GM23338 (cell line): ENCODE measurements at regions not wholly inside any gene's neighbourhood (a gene's known extent, or its start where the extent isn't known, plus 50 kb on each side); places are given as distances from the start of the nearest gene placed in this dataset.

Source experiments
- ATAC-seq: fragments of 200-7000 bp; cut with Tn5 transposase; 3 replicates; pipeline ENCODE4 v1.9.1; 2020
- DNase-seq: peaks from one replicate; pipeline ENCODE4 v3.0.0-alpha.2; 2015; ENCODE audit warnings: low spot score
- H2AFZ ChIP-seq: fragments of 200-600 bp; sonication (generic); 2 replicates; pipeline ENCODE4 v1.8.0; 2016; ENCODE audit warnings: antibody characterized with exemption, mild to moderate bottlenecking, moderate library complexity
- H3F3A ChIP-seq: fragments of 200-600 bp; sonication (generic); replicated peaks from 2 replicates; pipeline ENCODE4 v1.8.0; 2017; ENCODE audit warnings: antibody characterized with exemption, mixed run types, low read depth
- H3K27ac ChIP-seq: fragments of 200-600 bp; sonication (generic); 2 replicates; pipeline ENCODE4 v1.6.1; 2016; ENCODE audit warnings: low read depth
- H3K27me3 ChIP-seq: fragments of 200-600 bp; sonication (generic); 2 replicates; pipeline ENCODE4 v1.8.0; 2016; ENCODE audit warnings: mild to moderate bottlenecking, mixed run types, moderate library complexity; ENCODE audit not compliant: insufficient read depth
- H3K36me3 ChIP-seq: fragments of 200-600 bp; sonication (generic); 2 replicates; pipeline ENCODE4 v1.8.0; 2016; ENCODE audit warnings: mild to moderate bottlenecking; ENCODE audit not compliant: insufficient read depth
- H3K4me1 ChIP-seq: fragments of 200-600 bp; sonication (generic); 2 replicates; pipeline ENCODE4 v1.8.0; 2016; ENCODE audit warnings: mild to moderate bottlenecking, moderate library complexity; ENCODE audit not compliant: insufficient read depth
- H3K4me2 ChIP-seq: fragments of 200-600 bp; sonication (generic); 2 replicates; pipeline ENCODE4 v1.7.1; 2017; ENCODE audit warnings: mixed run types
- H3K4me3 ChIP-seq: fragments of 200-600 bp; sonication (generic); 2 replicates; pipeline ENCODE4 v1.6.1; 2016; ENCODE audit warnings: mixed run types
- H3K79me2 ChIP-seq: fragments of 200-600 bp; sonication (generic); replicated peaks from 2 replicates; pipeline ENCODE4 v1.8.0; 2017; ENCODE audit warnings: mild to moderate bottlenecking; ENCODE audit not compliant: insufficient read depth
- H3K9me2 ChIP-seq: fragments of 200-600 bp; sonication (generic); 2 replicates; pipeline ENCODE4 v1.8.0; 2017; ENCODE audit not compliant: insufficient read depth
- H4K20me1 ChIP-seq: fragments of 200-600 bp; sonication (generic); replicated peaks from 2 replicates; pipeline ENCODE4 v1.8.0; 2017; ENCODE audit warnings: mild to moderate bottlenecking; ENCODE audit not compliant: insufficient read depth
- H3K27ac Mint-ChIP-seq: 2 replicates; pipeline ENCODE4 v1.8.0; 2020; ENCODE audit warnings: inconsistent platforms, mild to moderate bottlenecking, moderate library complexity, mixed read lengths
- H3K27me3 Mint-ChIP-seq: 3 replicates; pipeline ENCODE4 v1.8.0; 2022; ENCODE audit warnings: low read depth, mild to moderate bottlenecking, moderate library complexity, mixed read lengths, inconsistent platforms; ENCODE audit not compliant: insufficient read depth, poor library complexity
- H3K36me3 Mint-ChIP-seq: 3 replicates; pipeline ENCODE4 v1.8.0; 2021; ENCODE audit warnings: low read depth, mild to moderate bottlenecking, inconsistent platforms, moderate library complexity, mixed read lengths
- H3K4me1 Mint-ChIP-seq: 3 replicates; pipeline ENCODE4 v1.8.0; 2020; ENCODE audit warnings: mild to moderate bottlenecking, inconsistent platforms, mixed read lengths
- H3K4me3 Mint-ChIP-seq: 3 replicates; pipeline ENCODE4 v1.8.0; 2021; ENCODE audit warnings: moderate library complexity, mild to moderate bottlenecking, inconsistent platforms, mixed read lengths
- H3K9me3 Mint-ChIP-seq: 3 replicates; pipeline ENCODE4 v1.8.0; 2020; ENCODE audit warnings: moderate library complexity, mild to moderate bottlenecking, inconsistent platforms, mixed read lengths
- CREB1 ChIP-seq: fragments of 250-450 bp; sonication (Bioruptor Pico); IDR thresholded peaks from 2 replicates; pipeline ENCODE4 v1.5.0; 2020; ENCODE audit warnings: low read depth, mild to moderate bottlenecking, moderate library complexity
- CTCF ChIP-seq, 2 experiments: fragments of 200-600 bp in 1 of 2; sonication (generic) in 1 of 2; conservative IDR thresholded peaks; 2 replicates each; pipeline versions ENCODE4 v1.5.1 to v1.6.1; 2016 to 2017; ENCODE audit warnings: antibody characterized with exemption in 2 of 2, low read depth in 2 of 2, mild to moderate bottlenecking in 2 of 2, moderate library complexity in 1 of 2
- ETS1 ChIP-seq: IDR thresholded peaks from 2 replicates; pipeline ENCODE4 v1.6.1; 2016; ENCODE audit warnings: antibody characterized with exemption
- EZH2 ChIP-seq: fragments of 200-600 bp; sonication (generic); IDR thresholded peaks from one replicate; pipeline ENCODE4 v1.8.0; 2017; ENCODE audit warnings: antibody characterized with exemption, mild to moderate bottlenecking, low read depth; ENCODE audit not compliant: unreplicated experiment
- EZH2phosphoT487 ChIP-seq: fragments of 200-600 bp; sonication (generic); IDR thresholded peaks from one replicate; pipeline ENCODE4 v1.8.1; 2018; ENCODE audit warnings: antibody characterized with exemption; ENCODE audit not compliant: unreplicated experiment
- JUNB ChIP-seq: IDR thresholded peaks from one replicate; pipeline ENCODE4 v1.6.1; 2016; ENCODE audit warnings: antibody characterized with exemption; ENCODE audit not compliant: unreplicated experiment
- NANOG ChIP-seq: IDR thresholded peaks from 2 replicates; pipeline ENCODE4 v1.6.1; 2016; ENCODE audit warnings: antibody characterized with exemption, borderline replicate concordance
- POLR2AphosphoS5 ChIP-seq: IDR thresholded peaks from 2 replicates; pipeline ENCODE4 v1.6.1; 2016; ENCODE audit warnings: antibody characterized with exemption, low read depth
- REST ChIP-seq: IDR thresholded peaks from one replicate; pipeline ENCODE4 v1.6.1; 2018; ENCODE audit warnings: antibody characterized with exemption; ENCODE audit not compliant: unreplicated experiment
- STAT1 ChIP-seq: IDR thresholded peaks from one replicate; pipeline ENCODE4 v1.6.1; 2016; ENCODE audit warnings: antibody characterized with exemption; ENCODE audit not compliant: unreplicated experiment
- ZNF114 ChIP-seq: fragments of 250-450 bp; sonication (Bioruptor Pico); IDR thresholded peaks from 2 replicates; pipeline ENCODE4 v1.5.0; 2020; ENCODE audit warnings: mild to moderate bottlenecking, moderate library complexity
- ZNF331 ChIP-seq: fragments of 250-450 bp; sonication (Bioruptor Pico); IDR thresholded peaks from 2 replicates; pipeline ENCODE4 v1.5.0; 2020; ENCODE audit warnings: low read depth, mild to moderate bottlenecking, moderate library complexity
- ZNF462 ChIP-seq: fragments of 250-450 bp; sonication (Bioruptor Pico); IDR thresholded peaks from 2 replicates; pipeline ENCODE4 v1.5.0; 2020; ENCODE audit warnings: mild to moderate bottlenecking, moderate library complexity

GRCh38 chr2:56684327-56684726, 500.5 kb downstream of the CCDC85A start:
- Histone ChIP-seq H3K4me1 (no peaks in the 10 kb centered on the region), H3K36me3 (no peaks in the 10 kb centered on the region), H3F3A (no peaks in the 10 kb centered on the region), H3K9me2 (no peaks in the 10 kb centered on the region), H3K79me2 (no peaks in the 10 kb centered on the region), H2AFZ (no peak overlapping the region), H3K27ac (no peak overlapping the region), H3K4me2 (no peak overlapping the region), H3K27me3 (no peaks in the 10 kb centered on the region), H4K20me1 (no peaks in the 10 kb centered on the region), H3K4me3 (no peak overlapping the region)
- no peak overlapping the region for H3K4me3 Mint-ChIP-seq
- no peaks in the 10 kb centered on the region for H3K27me3 Mint-ChIP-seq
- ATAC-seq, result no peak
- H3K27ac Mint-ChIP-seq, result no peak overlapping the region
- no peak for DNase-seq
- TF ChIP-seq JUNB (no peak), STAT1 (no peak), POLR2AphosphoS5 (no peak), EZH2 (no peak), EZH2phosphoT487 (no peak), NANOG (no peak), ZNF331 (CRISPR knock-in tag) (no peak), ETS1 (no peak), CREB1 (no peak), ZNF462 (CRISPR knock-in tag) (no peak), REST (no peak), ZNF114 (CRISPR knock-in tag) (no peak), CTCF (conservative IDR thresholded peaks at IDR 0.05; ENCODE audit: low read depth in 2 of 2) (no peak)
- no peaks in the 10 kb centered on the region for H3K36me3 Mint-ChIP-seq
- H3K4me1 Mint-ChIP-seq, result peaks cover 3% of the 10 kb centered on the region; the same call in 1 of the 3 replicates
- no peaks in the 10 kb centered on the region for H3K9me3 Mint-ChIP-seq
